ENCODE measurements at regions not wholly inside any gene's neighbourhood (a gene's known extent, or its start where the extent isn't known, plus 50 kb on each side); places are given as distances from the start of the nearest gene placed in this dataset.
"Not testable (repeated sequence)": the region's sequence is repeated elsewhere in the genome, so short reads cannot be mapped to it uniquely, and the experiment has no call there.

GRCh38 chr3:5638550-5638949 is 451.0 kb downstream of the EDEM1 start:
- no peak for DNase-seq

DNA sequence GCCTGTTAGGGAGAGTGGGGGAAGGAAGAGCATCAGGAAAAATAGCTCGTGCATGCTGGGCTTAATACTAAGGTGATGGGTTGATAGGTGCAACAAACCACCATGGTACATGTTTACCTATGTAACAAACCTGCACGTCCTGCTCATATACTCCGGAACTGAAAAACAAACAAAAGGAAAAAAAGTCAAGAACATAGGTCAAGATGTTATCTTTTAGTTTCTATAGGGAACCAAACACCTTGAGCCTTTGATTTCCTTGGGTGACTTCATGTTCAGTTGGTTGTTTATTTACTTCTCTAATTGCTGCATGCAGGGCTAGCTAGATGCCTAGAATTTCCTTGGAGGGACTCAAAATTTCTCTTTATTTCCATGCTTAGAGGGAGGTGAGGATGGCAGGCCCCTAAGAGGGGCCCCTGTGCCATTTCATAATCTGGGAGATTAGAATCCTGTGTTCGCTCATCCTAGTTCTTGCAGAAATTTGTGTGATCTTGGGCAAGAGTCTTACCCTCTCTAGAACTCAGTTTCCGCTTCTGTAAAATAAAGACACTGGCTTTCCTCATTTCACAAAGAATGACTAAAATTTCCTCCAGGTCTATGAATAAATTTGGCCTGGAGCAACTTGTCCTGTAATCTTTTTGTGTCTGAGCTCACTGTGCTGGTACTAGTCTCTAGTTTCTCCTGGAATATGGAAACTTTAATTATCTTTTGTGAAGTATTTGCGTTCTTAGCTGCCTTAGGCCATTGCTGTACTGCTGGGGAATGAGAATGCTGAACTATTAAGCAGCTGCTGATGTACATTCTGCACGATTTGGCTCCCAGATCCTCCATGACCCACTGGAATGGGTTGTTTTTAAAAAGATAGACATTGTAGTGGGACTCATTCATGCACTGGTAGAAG is 457.5 kb downstream of the EDEM1 start:
- no peak for DNase-seq

DNA sequence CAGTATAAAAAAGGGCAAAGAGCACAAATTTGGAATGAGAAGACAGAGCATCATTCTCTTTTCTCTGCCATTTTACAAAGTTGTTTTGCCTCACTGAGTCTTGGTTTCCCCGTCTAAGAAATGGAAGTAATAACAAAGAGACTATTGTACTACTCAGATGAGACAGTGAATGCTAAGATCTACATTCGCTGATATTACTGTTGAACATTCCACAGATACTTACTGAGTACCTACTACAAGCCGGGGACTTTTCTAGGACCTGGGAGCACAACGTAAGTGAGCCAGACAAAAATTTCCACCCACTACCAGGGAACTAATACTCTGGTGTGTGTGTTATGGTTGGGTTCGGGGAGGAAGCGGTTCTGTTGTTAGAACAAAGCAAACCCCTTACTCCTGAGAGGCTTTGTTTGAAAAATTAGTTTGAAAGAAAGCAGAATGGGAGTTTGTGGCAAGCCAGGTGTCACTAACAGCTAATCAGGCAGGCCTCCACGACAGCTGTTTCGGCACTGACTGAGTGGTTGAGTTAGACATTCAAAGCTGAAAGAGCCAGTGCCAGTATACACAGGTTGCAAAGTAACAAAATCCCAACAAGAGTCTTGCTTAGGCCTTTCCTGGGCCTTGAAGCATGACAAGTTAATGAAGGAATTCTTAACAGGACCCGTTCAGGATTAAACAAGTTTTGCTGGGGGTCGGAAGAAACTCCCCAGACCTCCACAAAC is 458.3 kb downstream of the EDEM1 start:
- DNase-seq, result no peak

- no peak for DNase-seq
Measured at GRCh38 chr3:5650303-5650702, 462.8 kb downstream of the EDEM1 start.

DNA sequence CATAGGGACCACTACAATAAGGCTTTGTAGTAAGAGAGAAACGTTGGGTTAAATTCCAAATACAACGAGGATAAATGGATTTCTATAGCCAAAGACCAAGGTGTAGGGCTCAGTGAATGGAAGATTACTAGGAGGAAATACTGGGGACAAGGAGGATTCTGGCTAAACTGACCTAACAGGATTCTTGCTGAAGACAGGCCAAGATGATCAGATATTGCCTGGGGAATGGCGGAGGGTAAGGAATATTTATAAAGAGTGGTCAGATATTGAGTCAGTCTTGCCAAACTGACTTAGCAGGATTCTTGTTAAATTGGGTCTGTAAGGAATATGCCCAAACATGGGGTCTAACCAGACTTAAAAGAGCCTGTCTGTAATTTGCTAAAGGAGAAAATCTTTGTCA is 463.8 kb downstream of the EDEM1 start:
- DNase-seq, result no peak

GRCh38 chr3:5653426-5654143 is 466.1 kb downstream of the EDEM1 start:
- no peak for DNase-seq

DNA sequence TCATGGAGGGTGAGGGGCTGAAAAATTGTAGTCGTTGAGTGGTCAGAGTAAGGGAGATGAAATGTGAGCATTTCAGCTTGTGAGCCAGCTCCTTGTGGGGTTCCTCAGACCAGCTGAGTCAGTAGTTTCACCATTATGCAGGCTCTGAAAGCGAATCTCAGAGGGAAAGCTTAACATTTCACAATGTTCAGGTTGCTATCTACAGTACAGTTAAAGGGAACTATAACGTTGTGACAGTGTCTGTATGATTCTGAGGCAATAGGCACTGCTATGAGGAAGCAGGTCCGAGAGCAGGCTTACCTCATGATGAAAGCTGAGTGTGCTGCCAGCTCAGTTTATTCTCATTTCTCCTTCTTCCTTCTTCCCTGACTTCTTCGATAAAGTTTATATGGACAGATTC is 469.6 kb downstream of the EDEM1 start:
- no peak for DNase-seq

- no peak for DNase-seq
Measured at GRCh38 chr3:5663601-5664000, 476.1 kb downstream of the EDEM1 start.

DNA sequence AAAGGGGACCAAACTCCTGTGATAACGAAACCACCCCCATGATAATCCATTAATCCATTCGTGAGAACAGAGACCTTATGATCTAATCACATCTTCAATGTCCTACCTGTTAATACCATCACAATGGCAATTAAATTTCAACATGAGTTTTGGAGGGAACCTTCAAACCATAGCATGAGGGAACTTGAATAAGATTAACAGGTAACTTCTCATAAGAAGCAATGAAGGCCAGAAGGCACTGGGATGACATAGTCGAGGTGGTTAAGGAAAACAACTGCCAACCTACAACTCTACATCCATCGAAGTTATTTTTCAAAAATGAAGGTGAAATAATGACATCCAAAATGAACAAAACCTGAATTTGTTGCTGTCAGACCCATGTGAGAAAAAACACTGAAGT is 478.9 kb downstream of the EDEM1 start:
- DNase-seq, result no peak

- no peak for DNase-seq
Measured at GRCh38 chr3:5673521-5673920, 486.0 kb downstream of the EDEM1 start.

- no peak for DNase-seq
Measured at GRCh38 chr3:5675319-5675718, 487.8 kb downstream of the EDEM1 start.

GRCh38 chr3:5677555-5677954 is 490.0 kb downstream of the EDEM1 start:
- DNase-seq, result no peak

- no peak for DNase-seq
Measured at GRCh38 chr3:5678248-5678647, 490.7 kb downstream of the EDEM1 start.

DNA sequence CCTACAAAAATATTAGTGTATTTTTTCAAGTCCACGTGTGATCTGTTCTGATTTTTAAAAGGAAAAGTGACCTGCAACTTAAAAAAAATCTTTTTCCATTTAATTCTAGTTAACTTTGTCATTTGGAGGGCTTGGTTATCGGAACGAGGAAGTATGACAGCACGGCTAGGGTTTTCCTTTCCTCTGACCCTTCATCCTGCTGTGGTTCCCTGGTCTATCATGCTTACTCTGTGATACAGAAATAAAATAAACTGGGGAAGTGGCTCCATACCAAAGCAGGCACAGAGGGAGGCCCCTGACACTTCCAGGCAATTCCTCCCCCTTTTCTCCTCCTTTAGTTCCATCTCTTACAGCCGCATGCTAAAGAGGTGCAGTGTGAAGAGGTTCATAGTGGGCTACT is 491.3 kb downstream of the EDEM1 start:
- DNase-seq, result no peak

- DNase-seq, result no peak
Measured at GRCh38 chr3:5687230-5687629, 499.7 kb downstream of the EDEM1 start.

- no peak for DNase-seq
Measured at GRCh38 chr3:5690490-5690889, 503.0 kb downstream of the EDEM1 start.

GRCh38 chr3:5690904-5691532 is 503.5 kb downstream of the EDEM1 start:
- DNase-seq, result no peak

DNA sequence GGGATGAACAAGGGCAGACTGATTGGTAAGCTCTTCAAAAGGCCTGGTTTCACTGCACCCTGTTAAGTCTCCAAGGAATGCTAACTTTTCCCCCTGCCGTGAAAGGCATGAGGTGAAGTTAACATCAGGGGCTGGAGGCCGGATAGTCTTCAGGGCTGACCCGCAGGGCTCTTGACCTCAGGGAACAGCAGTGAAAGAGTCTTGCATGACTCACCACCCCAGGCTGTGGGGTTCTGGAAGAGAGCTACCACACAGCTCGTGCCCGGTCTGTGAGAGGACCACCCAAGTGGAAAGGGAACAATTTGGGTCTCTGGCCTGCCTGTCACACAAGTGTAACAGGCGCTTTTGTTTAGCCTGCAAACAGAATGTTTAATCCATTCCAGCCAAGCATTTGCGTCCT is 504.9 kb downstream of the EDEM1 start:
- no peak for DNase-seq

GRCh38 chr3:5694266-5694665 is 506.8 kb downstream of the EDEM1 start:
- no peak for DNase-seq

DNA sequence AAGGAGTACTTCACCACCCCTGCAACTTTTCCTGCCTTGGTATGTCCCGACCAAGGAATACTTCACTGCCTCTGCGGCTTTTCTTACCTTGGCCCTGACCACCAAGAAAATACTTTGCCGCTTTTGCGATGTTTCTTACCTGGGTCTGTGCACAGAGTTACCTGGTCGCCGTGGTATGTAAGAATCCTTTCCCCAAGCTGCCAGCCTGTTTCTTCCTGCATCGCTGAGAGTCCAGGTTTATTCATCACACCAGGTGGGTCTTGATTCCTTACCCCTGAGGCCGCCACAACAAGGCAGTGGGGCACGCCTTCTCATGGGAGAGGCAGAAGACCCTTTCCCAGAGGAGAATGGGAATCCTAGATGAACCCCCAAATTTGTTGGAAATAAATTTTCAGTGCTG is 511.3 kb downstream of the EDEM1 start:
- DNase-seq, result no peak

DNA sequence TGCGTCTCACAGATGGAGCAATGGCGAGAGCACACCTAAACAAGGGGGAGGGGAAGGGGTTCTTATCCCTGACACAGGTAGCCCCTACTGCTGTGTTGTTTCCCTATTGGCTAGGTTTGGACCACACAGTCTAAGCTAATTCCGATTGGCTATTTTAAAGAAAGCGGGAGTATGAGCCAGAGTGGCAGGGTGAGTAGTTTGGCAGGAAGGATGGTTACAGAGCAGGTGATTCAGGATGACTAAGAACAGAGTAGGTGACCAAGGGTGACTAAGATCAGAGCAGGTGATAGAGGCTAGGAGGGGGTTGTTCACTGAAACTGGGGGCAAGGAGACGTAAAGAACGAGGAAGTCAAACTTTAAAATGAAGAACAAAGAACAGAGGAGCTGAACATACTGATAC is 511.8 kb downstream of the EDEM1 start:
- DNase-seq, result no peak

DNA sequence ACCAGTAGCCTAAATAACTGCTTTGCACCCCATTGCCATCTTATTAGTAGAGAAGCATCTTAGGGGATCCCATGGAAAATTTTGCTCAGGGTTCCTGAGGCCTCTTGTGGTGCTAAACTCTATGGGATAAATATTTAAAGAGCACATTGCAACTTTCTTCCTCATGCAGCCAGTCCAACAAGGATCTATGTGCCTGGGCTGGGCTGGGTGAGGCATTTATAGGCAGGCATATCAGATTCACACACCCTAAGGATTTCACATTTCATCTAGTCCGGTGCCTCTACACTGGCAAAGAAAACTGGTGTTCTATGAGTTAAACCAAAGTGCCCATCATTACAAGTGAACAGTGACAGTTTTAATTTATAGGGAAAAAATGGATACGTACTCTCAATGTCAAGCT is 512.3 kb downstream of the EDEM1 start:
- DNase-seq, result no peak

DNA sequence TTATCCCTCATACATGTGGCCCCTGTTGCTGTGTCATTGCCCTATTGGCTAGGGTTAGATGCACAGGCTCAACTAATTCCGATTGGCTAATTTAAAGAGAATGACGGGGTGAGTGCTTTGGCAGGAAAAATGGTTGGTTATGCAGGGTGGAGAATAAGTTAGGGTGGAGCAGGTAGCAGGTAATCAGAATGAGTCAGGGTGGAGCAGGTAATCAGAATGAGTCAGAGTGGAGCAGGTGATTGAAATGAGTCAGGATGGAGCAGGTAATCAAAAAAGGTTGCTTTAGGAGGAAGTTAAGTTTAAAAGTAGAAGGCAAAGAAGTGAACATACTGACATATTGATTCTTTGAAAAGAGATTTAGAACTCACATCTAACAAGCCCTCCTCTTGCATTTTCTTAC is 513.5 kb downstream of the EDEM1 start:
- not testable (repeated sequence) for DNase-seq
